ENCODE measurements at regions not wholly inside any gene's neighbourhood (a gene's known extent, or its start where the extent isn't known, plus 50 kb on each side); places are given as distances from the start of the nearest gene placed in this dataset.

GRCh38 chr7:92992483-92992882, 125.3 kb downstream of the SAMD9 start:
- DNase-seq (ENCODE audit: extremely low read depth, low read depth) = no peak
- no peak overlapping the region for H3K4me3 ChIP-seq (replicated peaks; ENCODE audit: low read depth, low read length)
- no peak for TF ChIP-seq CTCF (IDR thresholded peaks at IDR 0.05; ENCODE audit: low read depth, low read length, missing control alignments)

- no peak for TF ChIP-seq CTCF (IDR thresholded peaks at IDR 0.05; ENCODE audit: low read depth, low read length, missing control alignments)
- no peak for DNase-seq (ENCODE audit: extremely low read depth, low read depth)
- H3K4me3 ChIP-seq (replicated peaks; ENCODE audit: low read depth, low read length) = no peak overlapping the region
Measured at GRCh38 chr7:92991190-92991589, 126.6 kb downstream of the SAMD9 start.

- DNase-seq (ENCODE audit: extremely low read depth, low read depth) = peak; percentile 22
- no peak for TF ChIP-seq CTCF (IDR thresholded peaks at IDR 0.05; ENCODE audit: low read depth, low read length, missing control alignments)
- H3K4me3 ChIP-seq (replicated peaks; ENCODE audit: low read depth, low read length) = no peak overlapping the region
Measured at GRCh38 chr7:92988941-92989545, 128.7 kb downstream of the SAMD9 start.

GRCh38 chr7:92988051-92988450, 129.7 kb downstream of the SAMD9 start:
- peak; percentile 40 for TF ChIP-seq CTCF (IDR thresholded peaks at IDR 0.05; ENCODE audit: low read depth, low read length, missing control alignments)
- peak; percentile 56 for DNase-seq (ENCODE audit: extremely low read depth, low read depth)
- H3K4me3 ChIP-seq (replicated peaks; ENCODE audit: low read depth, low read length) = no peak overlapping the region

GRCh38 chr7:92987538-92987937, 130.2 kb downstream of the SAMD9 start:
- no peak for DNase-seq (ENCODE audit: extremely low read depth, low read depth)
- TF ChIP-seq CTCF (IDR thresholded peaks at IDR 0.05; ENCODE audit: low read depth, low read length, missing control alignments) = no peak

GRCh38 chr7:92987095-92987494, 130.7 kb downstream of the SAMD9 start:
- no peak overlapping the region for H3K4me3 ChIP-seq (replicated peaks; ENCODE audit: low read depth, low read length)
- TF ChIP-seq CTCF (IDR thresholded peaks at IDR 0.05; ENCODE audit: low read depth, low read length, missing control alignments) = no peak
- DNase-seq (ENCODE audit: extremely low read depth, low read depth) = no peak

More at GRCh38 chr7:92987538-92987937, 130.2 kb downstream of the SAMD9 start:
- H3K4me3 ChIP-seq (replicated peaks; ENCODE audit: low read depth, low read length) = no peak overlapping the region

GRCh38 chr7:92982928-92983327, 134.9 kb downstream of the SAMD9 start:
- TF ChIP-seq CTCF (IDR thresholded peaks at IDR 0.05; ENCODE audit: low read depth, low read length, missing control alignments) = no peak
- no peak overlapping the region for H3K4me3 ChIP-seq (replicated peaks; ENCODE audit: low read depth, low read length)
- no peak for DNase-seq (ENCODE audit: extremely low read depth, low read depth)
